ENCODE measurements at regions not wholly inside any gene's neighbourhood (a gene's known extent, or its start where the extent isn't known, plus 50 kb on each side); places are given as distances from the start of the nearest gene placed in this dataset.

DNA sequence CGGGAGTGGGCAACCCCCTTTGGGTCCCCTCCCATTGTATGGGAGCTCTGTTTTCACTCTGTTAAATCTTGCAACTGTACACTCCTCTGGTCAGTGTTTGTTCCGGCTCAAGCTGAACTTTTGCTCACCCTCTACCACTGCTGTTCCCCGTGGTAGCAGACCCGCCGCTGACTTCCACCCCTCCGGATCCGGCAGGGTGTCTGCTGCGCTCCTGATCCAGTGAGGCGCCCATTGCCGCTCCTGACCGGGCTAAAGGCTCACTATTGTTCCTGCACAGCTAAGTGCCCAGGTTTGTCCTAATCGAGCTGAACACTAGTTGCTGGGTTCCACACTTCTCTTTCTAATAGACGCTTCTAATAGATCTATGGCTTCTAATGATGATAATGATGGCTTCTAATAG lies 488.6 kb downstream of the MRPL39 start:
- intact Hi-C loops (cut with DNase I): no loop called here
- H3K9me3 ChIP-seq: no peaks in the 10 kb centered on the region
- 91 to 93% (median 91%) methylated on average over 13 of the region's 13 CpGs for WGBS, 3 donors
- TF ChIP-seq EP300 (IDR thresholded peaks at IDR 0.05): no peak
- no peak for TF ChIP-seq POLR2A (IDR thresholded peaks at IDR 0.05)
- TF ChIP-seq, protein P1, sequence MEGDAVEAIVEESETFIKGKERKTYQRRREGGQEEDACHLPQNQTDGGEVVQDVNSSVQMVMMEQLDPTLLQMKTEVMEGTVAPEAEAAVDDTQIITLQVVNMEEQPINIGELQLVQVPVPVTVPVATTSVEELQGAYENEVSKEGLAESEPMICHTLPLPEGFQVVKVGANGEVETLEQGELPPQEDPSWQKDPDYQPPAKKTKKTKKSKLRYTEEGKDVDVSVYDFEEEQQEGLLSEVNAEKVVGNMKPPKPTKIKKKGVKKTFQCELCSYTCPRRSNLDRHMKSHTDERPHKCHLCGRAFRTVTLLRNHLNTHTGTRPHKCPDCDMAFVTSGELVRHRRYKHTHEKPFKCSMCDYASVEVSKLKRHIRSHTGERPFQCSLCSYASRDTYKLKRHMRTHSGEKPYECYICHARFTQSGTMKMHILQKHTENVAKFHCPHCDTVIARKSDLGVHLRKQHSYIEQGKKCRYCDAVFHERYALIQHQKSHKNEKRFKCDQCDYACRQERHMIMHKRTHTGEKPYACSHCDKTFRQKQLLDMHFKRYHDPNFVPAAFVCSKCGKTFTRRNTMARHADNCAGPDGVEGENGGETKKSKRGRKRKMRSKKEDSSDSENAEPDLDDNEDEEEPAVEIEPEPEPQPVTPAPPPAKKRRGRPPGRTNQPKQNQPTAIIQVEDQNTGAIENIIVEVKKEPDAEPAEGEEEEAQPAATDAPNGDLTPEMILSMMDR (IDR thresholded peaks at IDR 0.05): no peak
- no peak overlapping the region for H3K4me3 ChIP-seq
- H3K36me3 ChIP-seq: no peaks in the 10 kb centered on the region
- H3K4me1 ChIP-seq (ENCODE audit: insufficient read depth): no peaks in the 10 kb centered on the region
- H3K27ac ChIP-seq: no peak overlapping the region
- no peak for DNase-seq
- H3K27me3 ChIP-seq: no peaks in the 10 kb centered on the region

DNA sequence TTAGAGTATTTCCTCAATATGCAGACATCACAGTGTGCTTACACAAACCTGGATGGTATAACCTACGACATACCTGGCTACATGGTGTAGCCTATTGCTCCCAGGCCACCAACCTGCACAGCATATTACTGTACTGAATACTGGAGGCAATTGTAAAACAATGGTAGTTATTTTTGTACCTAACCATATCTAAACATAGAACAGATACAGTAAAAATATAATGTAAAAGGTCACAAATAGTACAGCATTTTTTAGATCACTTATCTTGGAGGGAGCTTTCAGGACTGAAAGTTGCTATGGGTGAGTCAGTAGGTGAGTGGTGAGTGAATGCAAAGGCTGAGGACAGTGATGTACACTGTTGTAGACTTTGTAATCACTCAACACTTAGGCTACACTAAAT lies 492.3 kb downstream of the MRPL39 start:
- TF ChIP-seq, protein P1 (IDR thresholded peaks at IDR 0.05): no peak
- TF ChIP-seq POLR2A (IDR thresholded peaks at IDR 0.05) (no peak), EP300 (IDR thresholded peaks at IDR 0.05) (no peak)
- intact Hi-C loops (cut with DNase I): no loop called here
- no peaks in the 10 kb centered on the region for H3K4me1 ChIP-seq (ENCODE audit: insufficient read depth)
- DNase-seq: no peak
- H3K27me3 ChIP-seq: no peaks in the 10 kb centered on the region
- no peaks in the 10 kb centered on the region for H3K36me3 ChIP-seq
- no peak overlapping the region for H3K4me3 ChIP-seq
- 77 to 86% (median 78%) methylated on average over 1 of the region's 1 CpG for WGBS, 3 donors
- H3K9me3 ChIP-seq: no peaks in the 10 kb centered on the region
- no peak overlapping the region for H3K27ac ChIP-seq

DNA sequence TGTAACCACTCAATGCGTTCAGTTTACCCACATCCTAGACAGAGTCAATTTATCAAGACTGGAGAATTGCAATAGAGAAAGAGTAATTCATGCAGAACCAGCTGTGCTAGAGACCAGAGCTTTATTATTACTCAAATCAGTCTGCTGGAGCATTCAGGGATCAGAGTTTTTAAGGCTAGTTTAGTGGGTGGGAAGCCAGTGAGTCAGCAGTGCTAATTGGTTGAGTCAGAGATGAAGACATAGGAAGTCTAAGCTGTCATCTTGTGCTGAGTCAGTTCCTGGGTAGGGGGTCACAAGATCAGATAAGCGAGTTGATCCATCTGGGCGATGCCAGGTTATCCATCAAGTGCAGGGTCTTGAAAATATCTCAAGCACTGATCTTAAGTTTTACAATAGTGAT lies 499.6 kb downstream of the MRPL39 start:
- Histone ChIP-seq H3K4me3 (no peak overlapping the region), H3K27me3 (no peaks in the 10 kb centered on the region), H3K4me1 (ENCODE audit: insufficient read depth) (no peaks in the 10 kb centered on the region), H3K9me3 (no peaks in the 10 kb centered on the region), H3K27ac (no peak overlapping the region), H3K36me3 (no peaks in the 10 kb centered on the region)
- intact Hi-C loops (cut with DNase I): no loop called here
- TF ChIP-seq, protein P1 (IDR thresholded peaks at IDR 0.05): no peak
- TF ChIP-seq POLR2A (IDR thresholded peaks at IDR 0.05) (no peak), EP300 (IDR thresholded peaks at IDR 0.05) (no peak)
- WGBS, 3 donors: 73 to 85% (median 80%) methylated on average over 3 of the region's 3 CpGs
- no peak for DNase-seq

DNA sequence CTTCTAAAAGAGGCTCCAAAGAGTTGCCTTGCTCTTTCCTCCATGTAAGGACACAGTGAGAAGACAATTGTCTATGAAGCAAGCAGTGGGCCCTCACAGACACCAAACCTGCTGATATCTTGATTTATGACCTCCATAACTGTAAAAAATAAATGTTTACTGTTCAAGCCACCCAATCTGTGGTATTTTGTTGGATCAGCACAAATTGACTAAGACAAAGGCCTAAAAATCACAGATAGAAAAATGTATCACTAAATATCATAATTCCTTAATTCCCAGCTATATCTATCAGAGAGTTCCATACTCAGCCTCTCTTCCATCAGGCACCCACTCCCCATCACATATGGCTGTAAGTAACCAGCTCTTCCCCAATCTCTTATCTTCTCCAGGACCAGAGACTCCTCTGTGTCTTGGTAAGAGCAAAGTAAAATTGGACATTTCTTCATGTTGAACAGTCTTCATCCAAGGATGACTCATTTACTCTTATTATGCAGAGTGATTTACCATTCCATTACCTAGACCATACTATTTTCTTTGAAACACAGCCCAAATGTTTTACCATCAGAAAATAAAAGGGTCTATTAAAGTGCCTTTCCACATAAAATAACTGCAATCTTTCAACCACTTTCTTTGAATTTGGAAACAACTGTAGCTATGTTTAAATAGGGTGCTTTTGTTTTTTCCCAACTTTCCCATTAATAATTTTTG lies 503.6 kb downstream of the MRPL39 start:
- H3K27me3 ChIP-seq: no peaks in the 10 kb centered on the region
- no peaks in the 10 kb centered on the region for H3K36me3 ChIP-seq
- no peak overlapping the region for H3K27ac ChIP-seq
- no peak for DNase-seq
- H3K4me1 ChIP-seq (ENCODE audit: insufficient read depth): no peaks in the 10 kb centered on the region
- TF ChIP-seq, protein P1 (IDR thresholded peaks at IDR 0.05): no peak
- TF ChIP-seq EP300 (IDR thresholded peaks at IDR 0.05) (no peak), POLR2A (IDR thresholded peaks at IDR 0.05) (no peak)
- no peak overlapping the region for H3K4me3 ChIP-seq
- intact Hi-C loops (cut with DNase I): no loop called here
- no peaks in the 10 kb centered on the region for H3K9me3 ChIP-seq
